DND-41 (cell line): ENCODE measurements at regions not wholly inside any gene's neighbourhood (a gene's known extent, or its start where the extent isn't known, plus 50 kb on each side); places are given as distances from the start of the nearest gene placed in this dataset.

Experiments
- EZH2 ChIP-seq: IDR thresholded peaks from 3 replicates; pipeline ENCODE4 v1.6.1; 2012; ENCODE audit warnings: borderline replicate concordance, low read depth, mild to moderate bottlenecking, moderate library complexity, low read length, inconsistent platforms; ENCODE audit not compliant: severe bottlenecking
- TF ChIP-seq, protein P1 (sequence below): IDR thresholded peaks from 2 replicates; pipeline ENCODE4 v1.5.1; 2012; ENCODE audit warnings: borderline replicate concordance, low read length, moderate library complexity, mild to moderate bottlenecking; ENCODE audit not compliant: poor library complexity, severe bottlenecking; ENCODE audit errors: extremely low read depth

DNA sequence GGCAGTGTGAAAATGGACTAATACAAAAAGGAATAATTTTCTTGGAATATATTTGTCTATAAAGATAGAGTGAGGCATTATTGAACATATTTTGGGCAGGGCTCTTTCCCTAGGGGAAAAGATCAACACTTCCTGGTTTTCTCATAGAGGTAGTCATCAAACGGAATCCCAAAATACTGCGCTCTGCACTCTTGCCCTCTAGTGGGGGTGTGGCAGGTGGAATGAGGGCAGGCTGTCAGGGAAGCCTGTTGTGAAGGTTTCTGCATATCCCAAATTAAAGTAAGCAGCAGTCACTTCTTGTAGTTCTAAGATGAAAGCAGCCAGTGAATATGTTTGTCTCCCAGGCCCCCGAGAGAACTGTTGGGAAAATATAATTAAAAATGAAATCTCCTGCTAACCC is 666.8 kb upstream of the TMEM132C start:
- TF ChIP-seq, protein P1, sequence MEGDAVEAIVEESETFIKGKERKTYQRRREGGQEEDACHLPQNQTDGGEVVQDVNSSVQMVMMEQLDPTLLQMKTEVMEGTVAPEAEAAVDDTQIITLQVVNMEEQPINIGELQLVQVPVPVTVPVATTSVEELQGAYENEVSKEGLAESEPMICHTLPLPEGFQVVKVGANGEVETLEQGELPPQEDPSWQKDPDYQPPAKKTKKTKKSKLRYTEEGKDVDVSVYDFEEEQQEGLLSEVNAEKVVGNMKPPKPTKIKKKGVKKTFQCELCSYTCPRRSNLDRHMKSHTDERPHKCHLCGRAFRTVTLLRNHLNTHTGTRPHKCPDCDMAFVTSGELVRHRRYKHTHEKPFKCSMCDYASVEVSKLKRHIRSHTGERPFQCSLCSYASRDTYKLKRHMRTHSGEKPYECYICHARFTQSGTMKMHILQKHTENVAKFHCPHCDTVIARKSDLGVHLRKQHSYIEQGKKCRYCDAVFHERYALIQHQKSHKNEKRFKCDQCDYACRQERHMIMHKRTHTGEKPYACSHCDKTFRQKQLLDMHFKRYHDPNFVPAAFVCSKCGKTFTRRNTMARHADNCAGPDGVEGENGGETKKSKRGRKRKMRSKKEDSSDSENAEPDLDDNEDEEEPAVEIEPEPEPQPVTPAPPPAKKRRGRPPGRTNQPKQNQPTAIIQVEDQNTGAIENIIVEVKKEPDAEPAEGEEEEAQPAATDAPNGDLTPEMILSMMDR: no peak
- no peak for TF ChIP-seq EZH2
